ENCODE measurements at regions not wholly inside any gene's neighbourhood (a gene's known extent, or its start where the extent isn't known, plus 50 kb on each side); places are given as distances from the start of the nearest gene placed in this dataset.
"Not testable (repeated sequence)": the region's sequence is repeated elsewhere in the genome, so short reads cannot be mapped to it uniquely, and the experiment has no call there.

- DNase-seq = no peak
Measured at GRCh38 chr4:29243054-29243453, 1477.1 kb upstream of the PCDH7 start.

GRCh38 chr4:29243851-29244250, 1476.3 kb upstream of the PCDH7 start:
- no peak for DNase-seq

GRCh38 chr4:29259556-29259955, 1460.6 kb upstream of the PCDH7 start:
- DNase-seq = no peak

- DNase-seq = no peak
Measured at GRCh38 chr4:29262986-29263385, 1457.2 kb upstream of the PCDH7 start.

GRCh38 chr4:29276150-29276549, 1444.0 kb upstream of the PCDH7 start:
- DNase-seq = no peak

GRCh38 chr4:29277381-29277780, 1442.8 kb upstream of the PCDH7 start:
- no peak for DNase-seq

- DNase-seq = no peak
Measured at GRCh38 chr4:29278585-29278984, 1441.6 kb upstream of the PCDH7 start.

GRCh38 chr4:29289118-29289517, 1431.1 kb upstream of the PCDH7 start:
- no peak for DNase-seq

GRCh38 chr4:29295280-29295679, 1424.9 kb upstream of the PCDH7 start:
- no peak for DNase-seq

GRCh38 chr4:29304595-29304994, 1415.6 kb upstream of the PCDH7 start:
- DNase-seq = no peak

- no peak for DNase-seq
Measured at GRCh38 chr4:29307256-29307655, 1412.9 kb upstream of the PCDH7 start.

GRCh38 chr4:29307755-29308154, 1412.4 kb upstream of the PCDH7 start:
- DNase-seq = no peak

GRCh38 chr4:29309050-29309449, 1411.1 kb upstream of the PCDH7 start:
- no peak for DNase-seq

- DNase-seq = no peak
Measured at GRCh38 chr4:29310252-29310651, 1409.9 kb upstream of the PCDH7 start.

- DNase-seq = no peak
Measured at GRCh38 chr4:29311247-29311646, 1408.9 kb upstream of the PCDH7 start.

GRCh38 chr4:29319663-29320340, 1400.4 kb upstream of the PCDH7 start:
- no peak for DNase-seq

GRCh38 chr4:29320947-29321620, 1399.1 kb upstream of the PCDH7 start:
- DNase-seq = no peak

- DNase-seq = no peak
Measured at GRCh38 chr4:29326004-29326403, 1394.2 kb upstream of the PCDH7 start.

- DNase-seq = no peak
Measured at GRCh38 chr4:29326816-29327215, 1393.4 kb upstream of the PCDH7 start.

GRCh38 chr4:29336861-29337260, 1383.3 kb upstream of the PCDH7 start:
- DNase-seq = no peak

- DNase-seq = no peak
Measured at GRCh38 chr4:29372971-29373370, 1347.2 kb upstream of the PCDH7 start.

GRCh38 chr4:29375716-29376115, 1344.5 kb upstream of the PCDH7 start:
- no peak for DNase-seq

- DNase-seq = not testable (repeated sequence)
Measured at GRCh38 chr4:29378237-29378636, 1341.9 kb upstream of the PCDH7 start.

GRCh38 chr4:29390921-29391320, 1329.2 kb upstream of the PCDH7 start:
- DNase-seq = no peak

GRCh38 chr4:29405116-29405515, 1315.1 kb upstream of the PCDH7 start:
- DNase-seq = no peak

Measured in activated T-cell treated with anti-CD3 and anti-CD28 coated beads, Interleukin-2, amount 50 U/mL, for 1 hour (primary cell).